CD1c-positive myeloid dendritic cell (primary cell): ENCODE measurements at regions not wholly inside any gene's neighbourhood (a gene's known extent, or its start where the extent isn't known, plus 50 kb on each side); places are given as distances from the start of the nearest gene placed in this dataset.
"Not testable (repeated sequence)": the region's sequence is repeated elsewhere in the genome, so short reads cannot be mapped to it uniquely, and the experiment has no call there.

ENCODE experiments used
- DNase-seq: peaks from one replicate; pipeline ENCODE4 v3.0.0-alpha.2; 2016; ENCODE audit errors: extremely low spot score

GRCh38 chr4:144371485-144371884 is 231.0 kb upstream of the GYPA start:
- no peak for DNase-seq

GRCh38 chr4:144374065-144374464 is 233.5 kb upstream of the GYPA start:
- DNase-seq: no peak

GRCh38 chr4:144376866-144377265 is 236.3 kb upstream of the GYPA start:
- DNase-seq: no peak

GRCh38 chr4:144384408-144384807 is 243.9 kb upstream of the GYPA start:
- no peak for DNase-seq

- DNase-seq: no peak
These were observed 246.0 kb upstream of the HHIP start for GRCh38 chr4:144399927-144400326.

GRCh38 chr4:144402176-144402575 is 243.8 kb upstream of the HHIP start:
- DNase-seq: no peak

- no peak for DNase-seq
These were observed 243.0 kb upstream of the HHIP start for GRCh38 chr4:144402999-144403398.

- no peak for DNase-seq
These were observed 242.1 kb upstream of the HHIP start for GRCh38 chr4:144403893-144404292.

- no peak for DNase-seq
These were observed 236.4 kb upstream of the HHIP start for GRCh38 chr4:144409525-144409924.

GRCh38 chr4:144410230-144410783 is 235.6 kb upstream of the HHIP start:
- DNase-seq: no peak

GRCh38 chr4:144411119-144411518 is 234.8 kb upstream of the HHIP start:
- no peak for DNase-seq

GRCh38 chr4:144411700-144412099 is 234.3 kb upstream of the HHIP start:
- DNase-seq: no peak

- DNase-seq: no peak
These were observed 224.9 kb upstream of the HHIP start for GRCh38 chr4:144421056-144421455.

- no peak for DNase-seq
These were observed 224.0 kb upstream of the HHIP start for GRCh38 chr4:144421839-144422565.

- DNase-seq: no peak
These were observed 222.0 kb upstream of the HHIP start for GRCh38 chr4:144423930-144424329.

GRCh38 chr4:144426023-144426422 is 219.9 kb upstream of the HHIP start:
- DNase-seq: not testable (repeated sequence)

GRCh38 chr4:144442713-144443112 is 203.2 kb upstream of the HHIP start:
- DNase-seq: no peak

- no peak for DNase-seq
These were observed 196.3 kb upstream of the HHIP start for GRCh38 chr4:144449611-144450010.

- no peak for DNase-seq
These were observed 195.4 kb upstream of the HHIP start for GRCh38 chr4:144450526-144450925.

- no peak for DNase-seq
These were observed 194.0 kb upstream of the HHIP start for GRCh38 chr4:144451766-144452450.

GRCh38 chr4:144456196-144456595 is 189.8 kb upstream of the HHIP start:
- no peak for DNase-seq

GRCh38 chr4:144461906-144462305 is 184.1 kb upstream of the HHIP start:
- DNase-seq: no peak

GRCh38 chr4:144463236-144463635 is 182.7 kb upstream of the HHIP start:
- DNase-seq: no peak
